Fibroblast of mammary gland (primary cell): ENCODE measurements at regions not wholly inside any gene's neighbourhood (a gene's known extent, or its start where the extent isn't known, plus 50 kb on each side); places are given as distances from the start of the nearest gene placed in this dataset.
"Not testable (repeated sequence)": the region's sequence is repeated elsewhere in the genome, so short reads cannot be mapped to it uniquely, and the experiment has no call there.

Source experiments
- DNase-seq: peaks from one replicate; pipeline ENCODE4 v3.0.0-alpha.2; 2010; ENCODE audit warnings: low read depth
- H3K4me3 ChIP-seq: 2 replicates; pipeline ENCODE4 v1.5.1; 2011; ENCODE audit warnings: low read depth, mild to moderate bottlenecking, low read length, moderate library complexity; ENCODE audit not compliant: control insufficient read depth
- TF ChIP-seq, protein P1 (sequence below): conservative IDR thresholded peaks from 2 replicates; pipeline ENCODE4 v1.5.1; 2011; ENCODE audit warnings: low read depth, low read length, inconsistent platforms; ENCODE audit not compliant: control insufficient read depth, insufficient read depth

DNA sequence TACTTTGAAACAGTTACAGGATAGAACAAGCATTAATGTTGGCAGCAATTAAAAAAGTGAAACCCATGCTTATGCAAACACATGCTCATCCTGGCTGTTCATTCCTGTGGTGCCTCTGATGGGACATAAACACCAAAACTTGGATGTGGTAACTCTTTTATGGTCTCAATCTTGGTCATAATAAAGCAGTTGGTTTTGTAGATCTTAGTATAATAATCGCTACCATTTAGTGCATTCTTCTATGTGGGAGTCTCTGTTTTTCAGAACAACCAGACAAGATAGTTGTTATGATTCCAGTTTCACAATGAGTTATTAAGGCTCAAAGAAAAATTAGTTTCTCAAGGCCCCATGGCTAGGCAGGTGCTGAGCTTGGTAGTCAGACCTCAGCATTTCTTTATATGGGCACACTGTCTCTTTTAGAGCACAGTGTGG lies 184.0 kb downstream of the UTRN start:
- TF ChIP-seq, protein P1, sequence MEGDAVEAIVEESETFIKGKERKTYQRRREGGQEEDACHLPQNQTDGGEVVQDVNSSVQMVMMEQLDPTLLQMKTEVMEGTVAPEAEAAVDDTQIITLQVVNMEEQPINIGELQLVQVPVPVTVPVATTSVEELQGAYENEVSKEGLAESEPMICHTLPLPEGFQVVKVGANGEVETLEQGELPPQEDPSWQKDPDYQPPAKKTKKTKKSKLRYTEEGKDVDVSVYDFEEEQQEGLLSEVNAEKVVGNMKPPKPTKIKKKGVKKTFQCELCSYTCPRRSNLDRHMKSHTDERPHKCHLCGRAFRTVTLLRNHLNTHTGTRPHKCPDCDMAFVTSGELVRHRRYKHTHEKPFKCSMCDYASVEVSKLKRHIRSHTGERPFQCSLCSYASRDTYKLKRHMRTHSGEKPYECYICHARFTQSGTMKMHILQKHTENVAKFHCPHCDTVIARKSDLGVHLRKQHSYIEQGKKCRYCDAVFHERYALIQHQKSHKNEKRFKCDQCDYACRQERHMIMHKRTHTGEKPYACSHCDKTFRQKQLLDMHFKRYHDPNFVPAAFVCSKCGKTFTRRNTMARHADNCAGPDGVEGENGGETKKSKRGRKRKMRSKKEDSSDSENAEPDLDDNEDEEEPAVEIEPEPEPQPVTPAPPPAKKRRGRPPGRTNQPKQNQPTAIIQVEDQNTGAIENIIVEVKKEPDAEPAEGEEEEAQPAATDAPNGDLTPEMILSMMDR: no peak
- no peak for DNase-seq
- H3K4me3 ChIP-seq: no peak overlapping the region

DNA sequence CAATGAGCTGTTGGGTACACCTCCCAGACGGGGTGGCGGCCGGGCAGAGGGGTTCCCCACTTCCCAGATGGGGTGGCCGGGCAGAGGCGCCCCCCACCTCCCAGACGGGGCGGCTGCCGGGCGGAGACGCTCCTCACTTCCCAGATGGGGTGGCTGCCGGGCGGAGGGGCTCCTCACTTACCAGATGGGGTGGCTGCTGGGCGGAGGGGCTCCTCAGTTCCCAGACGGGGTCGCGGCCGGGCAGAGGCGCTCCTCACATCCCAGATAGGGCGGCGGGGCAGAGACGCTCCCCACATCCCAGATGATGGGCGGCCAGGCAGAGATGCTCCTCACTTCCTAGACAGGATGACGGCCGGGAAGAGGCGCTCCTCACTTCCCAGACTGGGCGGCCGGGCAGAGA lies 185.1 kb downstream of the UTRN start:
- DNase-seq, H3K4me3 ChIP-seq: not testable (repeated sequence)

DNA sequence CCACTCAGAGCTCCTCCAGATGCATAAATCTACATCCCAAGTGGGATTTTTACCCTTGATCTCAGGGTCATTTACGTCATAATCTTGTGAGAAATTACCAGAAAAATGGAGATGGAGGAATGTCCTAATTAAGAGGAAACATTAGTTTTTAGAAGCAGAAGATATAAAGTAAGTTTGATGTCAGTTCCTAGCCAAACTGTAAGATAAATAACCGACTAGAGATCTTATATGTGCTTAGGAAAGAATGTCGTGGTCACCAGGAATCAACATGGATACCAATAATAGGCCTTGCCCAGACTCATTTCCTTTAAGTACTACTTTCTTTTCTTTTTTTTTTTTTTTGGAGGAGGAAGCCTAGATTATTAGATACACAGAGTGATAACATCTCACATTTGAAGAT lies 186.9 kb downstream of the UTRN start:
- no peak overlapping the region for H3K4me3 ChIP-seq
- TF ChIP-seq, protein P1: no peak
- no peak for DNase-seq

DNA sequence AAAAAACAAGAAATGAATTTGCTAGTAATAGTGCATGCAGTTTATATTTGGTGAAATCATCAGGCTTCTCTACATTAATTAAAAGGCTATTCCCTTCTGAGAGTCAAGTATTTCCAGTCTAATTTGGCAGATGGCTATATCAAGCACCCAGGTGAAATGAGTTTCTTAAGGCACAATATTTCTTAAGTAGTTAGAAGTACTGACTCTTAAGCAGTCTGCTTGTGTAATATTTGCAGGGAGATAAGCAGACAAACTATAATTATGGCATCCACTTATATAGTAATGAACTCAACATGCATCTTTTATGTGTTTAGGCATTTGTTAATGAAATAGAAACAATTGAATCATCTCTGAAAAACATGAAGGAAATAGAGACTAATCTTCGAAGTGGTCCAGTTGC lies 189.2 kb downstream of the UTRN start:
- DNase-seq: no peak
- TF ChIP-seq, protein P1: no peak
- no peak overlapping the region for H3K4me3 ChIP-seq

DNA sequence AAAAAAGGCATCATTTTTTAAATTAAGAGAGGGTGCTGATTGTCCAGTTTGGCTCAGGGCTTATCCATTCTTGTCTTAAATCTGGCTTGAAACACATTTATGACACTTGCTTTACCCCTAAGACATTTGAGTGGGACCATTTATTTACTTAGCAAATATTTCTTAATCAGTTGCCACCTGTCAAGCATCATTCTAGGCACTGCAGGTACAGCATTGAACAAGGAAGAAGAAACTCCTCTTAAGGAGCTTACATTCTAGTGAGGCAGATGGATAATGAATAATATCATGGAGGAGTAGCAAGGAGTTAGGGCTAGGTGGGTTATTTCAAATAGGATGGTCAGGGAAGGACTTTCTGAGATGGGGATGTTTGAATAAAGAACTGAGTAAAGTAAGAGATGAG lies 189.8 kb downstream of the UTRN start:
- no peak overlapping the region for H3K4me3 ChIP-seq
- TF ChIP-seq, protein P1: no peak
- no peak for DNase-seq

DNA sequence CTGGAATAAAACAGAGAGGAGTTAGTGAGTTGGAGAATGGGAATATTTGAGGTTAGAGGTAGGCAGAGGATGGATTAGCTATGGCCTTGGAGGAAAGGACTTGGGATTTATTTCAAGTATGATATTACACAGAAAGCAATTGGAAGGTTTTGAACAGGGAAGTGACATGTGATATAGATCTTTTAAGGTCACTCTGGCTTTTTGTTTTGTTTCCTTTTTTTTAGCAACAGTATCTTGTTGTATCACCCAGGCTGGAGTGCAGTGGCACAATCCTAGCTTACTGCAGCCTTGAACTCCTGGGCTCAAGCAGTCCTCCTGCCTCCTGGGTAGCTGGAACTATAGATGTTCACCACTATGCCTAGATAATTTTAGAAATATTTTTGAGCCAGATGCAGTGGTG lies 190.3 kb downstream of the UTRN start:
- DNase-seq: no peak
- TF ChIP-seq, protein P1: no peak
- H3K4me3 ChIP-seq: no peak overlapping the region

DNA sequence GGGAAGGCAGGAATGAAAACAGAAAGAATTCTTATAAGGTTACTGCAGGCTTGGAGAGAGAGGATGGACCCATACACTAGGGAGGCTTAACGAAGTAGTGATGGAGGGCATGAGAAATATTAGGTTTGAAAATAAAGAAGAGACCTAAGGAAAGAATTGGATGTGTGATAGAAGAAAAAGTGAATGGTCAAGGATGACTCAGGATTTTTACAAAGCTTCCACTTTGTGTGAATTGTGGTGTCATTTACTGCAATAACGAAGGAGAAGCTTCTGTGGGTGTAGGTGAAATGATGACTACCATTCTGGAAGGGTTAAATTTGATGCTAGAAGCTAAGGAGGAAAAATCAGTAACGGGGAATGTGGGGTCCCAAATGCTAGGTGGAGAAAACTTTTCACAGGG lies 191.2 kb downstream of the UTRN start:
- DNase-seq: no peak
- TF ChIP-seq, protein P1: no peak
- no peak overlapping the region for H3K4me3 ChIP-seq
